Myocyte (in vitro differentiated cells): ENCODE measurements at regions not wholly inside any gene's neighbourhood (a gene's known extent, or its start where the extent isn't known, plus 50 kb on each side); places are given as distances from the start of the nearest gene placed in this dataset.

ENCODE experiments used
- DNase-seq: peaks from one replicate; pipeline ENCODE4 v3.0.0-alpha.2; 2012; ENCODE audit warnings: low read depth

DNA sequence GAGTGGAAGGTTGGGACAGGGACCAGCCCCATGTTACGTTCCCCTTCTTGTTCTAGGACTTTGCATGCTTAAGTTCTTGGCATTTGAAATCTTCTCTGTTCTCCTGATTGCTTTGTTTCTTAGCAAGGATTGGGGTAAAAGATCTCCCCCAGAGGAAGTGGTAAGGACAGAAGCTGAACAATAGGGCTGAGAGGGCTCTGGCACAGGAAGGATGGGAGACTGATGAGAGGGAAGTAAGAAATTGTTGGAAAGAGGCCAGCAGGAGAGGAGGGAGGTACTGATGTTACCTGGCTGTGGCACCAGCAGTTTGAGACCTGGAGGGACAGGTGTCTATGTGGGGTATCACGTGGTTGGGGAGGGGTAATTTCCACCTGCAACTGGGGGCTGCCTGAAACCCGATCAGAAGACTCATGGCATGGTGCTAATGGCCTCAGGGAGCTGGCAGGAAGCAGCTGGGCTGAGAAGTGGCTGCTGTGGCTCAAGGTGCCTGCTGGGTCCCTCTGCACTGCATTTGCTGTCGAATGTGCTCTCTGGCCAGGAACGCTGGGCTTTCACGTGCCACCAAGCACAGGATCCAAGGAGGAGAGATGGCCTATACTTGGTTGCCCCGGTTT is 108.4 kb downstream of the LSM3 start:
- DNase-seq: peak; percentile 54

DNA sequence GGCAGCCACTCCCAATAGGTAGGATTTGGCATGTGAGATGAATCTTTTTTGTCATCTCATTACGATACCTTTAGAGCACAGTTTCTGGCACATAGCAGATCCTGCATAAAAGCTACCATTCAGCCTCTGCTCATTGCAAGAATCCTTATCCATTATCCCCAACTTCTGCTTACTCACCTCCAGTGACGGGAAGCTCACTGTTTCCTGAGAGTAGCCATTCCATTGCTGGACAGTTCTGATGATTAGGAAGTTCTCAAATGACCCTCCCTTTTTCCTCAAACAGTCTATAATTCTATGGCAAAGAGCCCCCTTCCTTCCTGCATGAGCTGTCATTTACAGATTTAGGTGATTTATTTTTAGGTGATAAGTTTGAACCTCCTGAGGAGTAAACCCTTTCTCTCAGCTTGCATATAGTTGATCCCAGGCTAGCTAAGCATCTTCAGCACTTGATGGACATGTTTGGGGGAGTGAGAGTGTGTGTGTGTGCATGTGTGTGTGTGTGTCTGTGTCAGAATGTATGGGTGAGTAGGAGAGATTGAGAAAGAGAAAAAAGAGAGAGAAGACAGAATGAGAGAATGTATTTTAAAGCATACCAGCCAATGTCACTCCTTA is 109.7 kb downstream of the LSM3 start:
- no peak for DNase-seq

DNA sequence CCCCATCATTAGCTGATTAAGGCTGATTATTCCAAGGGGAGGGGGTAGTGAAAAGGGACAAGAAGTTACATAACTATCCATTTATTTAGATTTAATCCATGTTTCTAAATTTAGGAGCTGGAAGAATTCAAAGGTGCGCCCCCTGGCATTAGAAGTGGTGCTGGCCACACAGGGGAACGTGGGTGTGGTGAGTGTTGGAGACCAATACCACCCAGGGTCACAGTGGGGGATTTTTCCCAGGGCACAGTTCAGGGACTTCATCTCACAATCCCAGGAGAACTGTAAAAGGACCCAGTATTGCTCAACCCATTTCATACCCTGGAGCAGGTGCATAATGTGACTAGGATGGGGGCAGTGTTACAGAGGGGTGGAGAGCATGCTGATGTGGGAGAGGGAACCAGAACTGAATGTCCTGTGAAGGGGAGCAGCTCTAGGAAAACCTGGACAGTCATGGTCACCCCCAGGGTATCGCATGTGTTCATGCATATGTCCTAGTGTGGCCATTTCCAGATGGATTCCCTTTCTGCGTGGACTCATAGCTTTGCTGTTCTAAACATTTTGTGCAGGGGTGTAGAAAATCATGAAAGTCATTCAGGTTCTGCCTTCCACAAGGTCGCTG is 110.3 kb downstream of the LSM3 start:
- DNase-seq: peak; percentile 42

DNA sequence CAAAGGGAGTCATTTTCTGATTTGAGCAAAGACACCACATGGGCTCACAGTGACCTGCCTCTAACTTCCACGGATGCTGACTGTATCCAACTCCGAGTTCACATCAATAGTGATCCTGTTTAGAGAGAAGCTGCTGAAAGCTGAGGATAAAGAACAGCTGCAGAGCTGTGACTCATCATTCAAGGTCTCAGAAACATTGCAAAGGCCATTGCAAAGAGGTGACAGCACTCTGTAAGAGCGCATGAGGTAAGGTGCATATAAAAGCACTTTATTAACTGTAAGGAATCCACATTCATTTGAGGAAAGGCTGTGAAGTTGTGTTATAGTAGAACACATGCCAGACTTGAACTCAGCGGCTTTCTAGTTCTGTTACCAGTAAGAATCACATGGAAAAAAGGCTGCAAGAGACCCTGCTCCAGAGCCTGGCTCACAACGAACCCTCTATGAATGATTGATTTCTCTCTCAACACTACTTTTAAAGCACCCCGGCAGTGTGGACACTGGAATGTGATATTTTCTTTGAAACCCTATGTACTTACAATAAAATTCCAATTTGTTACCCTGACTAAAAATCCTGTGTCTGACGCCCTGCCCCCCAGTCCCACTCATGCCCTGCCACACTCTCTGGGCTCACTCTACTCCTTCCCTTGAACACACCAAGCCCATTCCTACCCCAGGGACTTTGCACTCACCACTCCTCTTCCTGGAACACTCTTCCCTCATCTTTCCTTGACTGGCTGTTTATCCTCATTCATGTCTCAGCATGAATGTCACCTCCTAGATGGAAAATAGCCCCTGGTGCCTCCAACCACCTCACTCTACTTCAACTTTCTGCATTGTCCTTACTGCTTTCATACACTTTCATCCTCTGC is 111.2 kb downstream of the LSM3 start:
- DNase-seq: peak; percentile 96

DNA sequence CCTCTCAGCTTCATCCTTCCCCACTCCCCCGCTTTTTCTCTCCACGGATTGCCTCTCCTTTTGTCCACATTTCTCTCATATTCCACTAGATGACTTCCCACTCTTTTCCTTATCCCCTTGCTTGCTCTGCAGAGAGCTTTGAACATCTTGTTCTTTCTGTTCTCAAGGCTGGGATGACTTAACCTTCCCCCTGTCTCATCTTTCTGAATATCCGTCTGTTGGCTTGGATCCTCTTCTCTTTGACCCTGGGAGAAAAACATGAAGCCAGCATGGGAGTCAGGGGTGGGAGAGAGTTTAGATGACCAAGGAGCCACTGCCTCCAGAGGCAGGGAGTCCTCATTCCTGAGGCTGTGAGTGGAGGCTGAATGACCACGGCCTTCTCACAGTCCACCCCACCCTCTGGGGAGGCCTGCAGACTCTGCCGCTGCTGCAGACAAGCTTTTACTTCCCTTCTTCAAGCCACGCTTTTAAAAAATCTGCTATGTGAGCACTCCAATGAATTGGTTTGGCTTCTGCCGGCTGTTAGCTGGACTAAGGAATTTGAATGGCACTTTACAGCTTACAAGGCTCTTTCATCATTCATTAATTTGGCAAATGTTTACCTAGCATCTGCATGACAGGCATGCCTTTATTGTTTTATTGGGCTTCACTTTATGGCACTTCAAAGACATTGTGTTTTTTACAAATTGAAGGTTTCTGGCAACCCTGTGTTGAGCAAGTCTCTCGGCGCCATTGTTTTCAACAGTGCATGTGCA is 111.6 kb upstream of the SLC6A6 start:
- DNase-seq: no peak

DNA sequence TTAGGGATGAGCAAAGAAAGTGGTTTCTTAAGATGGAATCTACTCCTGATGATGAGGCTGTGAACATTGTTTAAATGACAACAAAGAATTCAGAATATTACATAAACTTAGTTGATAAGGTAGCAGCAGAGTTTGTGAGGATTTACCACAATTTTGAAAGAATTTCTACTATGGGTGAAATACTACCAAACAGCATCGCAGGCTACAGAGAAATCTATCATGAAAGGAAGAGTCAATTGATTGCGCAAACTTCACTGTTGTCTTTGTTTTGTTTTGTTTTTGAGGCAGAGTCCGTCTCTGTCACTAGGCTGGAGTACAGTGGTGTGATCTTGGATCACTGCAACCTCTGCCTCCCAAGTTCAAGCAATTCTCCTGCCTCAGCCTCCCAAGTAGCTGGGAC is 107.4 kb upstream of the SLC6A6 start:
- DNase-seq: no peak

DNA sequence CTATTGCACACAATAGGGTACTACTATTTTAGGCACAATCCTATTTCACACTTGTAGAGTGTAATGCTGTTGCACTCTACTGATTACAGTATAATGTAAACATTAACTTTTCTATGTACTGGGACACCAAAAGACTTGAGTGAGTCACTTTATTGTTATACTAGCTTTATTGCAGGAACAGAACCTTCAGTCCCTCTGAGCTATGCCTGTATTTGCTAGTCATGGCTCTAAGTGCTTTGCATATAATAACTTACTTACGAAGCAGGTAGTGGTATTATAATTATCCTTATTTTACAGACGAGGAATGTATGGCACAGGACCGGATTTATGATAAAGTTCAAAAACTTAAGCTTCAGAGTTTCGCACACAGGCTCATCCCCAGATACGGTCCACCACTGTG is 106.6 kb upstream of the SLC6A6 start:
- no peak for DNase-seq

DNA sequence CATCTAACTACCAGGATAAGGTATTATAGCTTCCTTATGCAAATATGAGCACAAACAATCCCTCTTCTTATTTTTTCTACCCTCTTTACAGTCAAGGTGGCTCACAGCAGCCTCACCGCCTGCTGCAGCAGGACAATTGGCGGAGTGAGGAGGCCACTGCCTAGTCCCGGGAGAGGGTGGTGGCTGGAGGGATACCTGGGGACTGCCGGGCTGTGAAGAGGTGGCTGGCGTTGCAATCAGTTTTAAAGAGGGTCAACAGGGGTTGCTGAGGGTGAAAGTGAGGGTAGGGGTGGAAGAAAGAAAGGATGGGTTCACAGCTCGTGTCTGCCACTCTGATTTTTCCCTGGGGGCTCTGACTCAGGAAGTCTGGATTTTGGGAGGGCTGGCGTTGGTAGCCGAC is 105.1 kb upstream of the SLC6A6 start:
- DNase-seq: no peak

DNA sequence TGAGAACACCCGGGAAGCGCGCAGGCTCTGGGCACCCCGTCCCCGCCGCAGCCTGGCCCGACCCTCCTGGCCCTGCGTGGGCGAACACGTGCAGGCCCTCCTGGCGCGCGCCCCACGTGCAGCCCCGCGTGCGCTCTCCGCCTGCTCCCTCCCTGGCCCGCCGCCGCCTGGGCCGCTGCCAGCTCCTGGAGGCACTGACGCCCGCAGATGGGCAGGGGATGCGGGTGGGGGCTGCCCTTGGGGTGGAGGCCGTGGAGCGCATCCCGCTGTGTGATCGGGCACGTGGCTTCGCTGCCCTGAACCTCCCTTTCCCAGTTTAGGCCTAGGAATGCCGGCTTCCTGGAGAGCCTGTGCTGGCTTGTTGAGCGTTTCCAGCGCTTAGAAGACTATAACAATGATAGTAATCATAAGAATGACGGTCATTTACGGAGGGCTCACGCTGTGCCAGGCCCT is 104.6 kb upstream of the SLC6A6 start:
- no peak for DNase-seq

DNA sequence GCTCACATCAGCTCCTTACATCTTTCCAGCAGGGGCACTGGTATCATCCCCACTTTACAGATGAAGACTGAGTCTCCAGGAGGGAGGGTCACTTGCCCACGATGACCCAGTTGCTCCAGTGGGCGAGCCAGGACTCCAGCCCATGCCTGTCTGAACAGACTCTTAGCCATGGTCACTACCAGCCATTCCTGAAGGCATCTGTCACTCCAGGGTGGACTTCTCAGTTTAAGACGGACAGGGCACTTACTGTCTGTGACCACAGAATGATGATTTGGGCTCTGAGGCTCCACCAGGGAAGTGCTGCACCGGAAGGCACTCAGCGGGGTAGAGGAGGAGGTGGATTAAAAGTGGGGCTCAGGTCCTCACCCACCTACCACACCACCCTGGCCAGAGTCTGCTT is 104.0 kb upstream of the SLC6A6 start:
- peak; percentile 59 for DNase-seq

DNA sequence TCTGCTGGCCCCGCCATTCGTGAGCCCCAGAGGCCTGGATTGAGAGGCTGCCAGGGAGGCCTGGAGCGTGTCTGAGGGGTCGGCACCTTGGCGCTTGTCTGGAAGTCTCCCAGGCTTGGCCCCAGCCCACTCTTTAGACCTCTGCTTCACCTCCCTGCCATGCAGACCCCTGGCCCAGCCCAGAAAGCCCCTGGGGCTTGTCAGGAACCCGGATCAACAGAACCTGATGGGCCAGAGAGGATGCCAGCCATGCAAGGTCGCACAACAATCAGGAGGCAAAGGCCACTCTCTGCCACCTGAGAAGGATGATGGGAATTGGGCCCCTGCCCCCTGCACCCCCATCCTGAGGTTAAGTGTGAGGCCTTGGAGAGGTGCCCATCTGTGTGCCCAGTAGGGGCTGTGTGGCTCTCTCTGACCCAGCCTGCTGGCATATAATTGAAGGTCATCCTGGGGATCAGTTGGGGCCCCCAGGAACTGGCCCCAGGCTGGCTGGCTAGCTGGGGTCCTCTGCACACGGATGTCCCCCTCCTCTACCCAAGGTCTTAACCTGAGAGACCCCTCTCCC is 103.3 kb upstream of the SLC6A6 start:
- no peak for DNase-seq

DNA sequence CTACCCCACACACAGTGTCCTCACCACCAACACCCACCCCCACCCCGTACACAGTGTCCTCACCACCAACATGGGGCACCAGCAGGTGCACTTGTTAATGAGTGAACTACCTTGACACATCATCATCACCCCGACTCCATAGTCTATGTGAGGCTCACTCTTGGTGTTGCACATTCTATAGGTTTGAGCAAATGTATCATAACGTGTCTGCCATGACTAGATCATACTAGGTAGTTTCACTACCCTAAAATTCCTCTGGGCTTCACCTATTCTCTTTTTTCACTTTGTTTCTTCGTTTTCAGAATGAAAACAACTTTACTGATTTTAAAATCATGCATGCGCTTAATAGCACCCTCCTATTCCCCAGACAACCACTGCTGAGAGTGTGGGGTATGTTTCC is 102.6 kb upstream of the SLC6A6 start:
- no peak for DNase-seq

DNA sequence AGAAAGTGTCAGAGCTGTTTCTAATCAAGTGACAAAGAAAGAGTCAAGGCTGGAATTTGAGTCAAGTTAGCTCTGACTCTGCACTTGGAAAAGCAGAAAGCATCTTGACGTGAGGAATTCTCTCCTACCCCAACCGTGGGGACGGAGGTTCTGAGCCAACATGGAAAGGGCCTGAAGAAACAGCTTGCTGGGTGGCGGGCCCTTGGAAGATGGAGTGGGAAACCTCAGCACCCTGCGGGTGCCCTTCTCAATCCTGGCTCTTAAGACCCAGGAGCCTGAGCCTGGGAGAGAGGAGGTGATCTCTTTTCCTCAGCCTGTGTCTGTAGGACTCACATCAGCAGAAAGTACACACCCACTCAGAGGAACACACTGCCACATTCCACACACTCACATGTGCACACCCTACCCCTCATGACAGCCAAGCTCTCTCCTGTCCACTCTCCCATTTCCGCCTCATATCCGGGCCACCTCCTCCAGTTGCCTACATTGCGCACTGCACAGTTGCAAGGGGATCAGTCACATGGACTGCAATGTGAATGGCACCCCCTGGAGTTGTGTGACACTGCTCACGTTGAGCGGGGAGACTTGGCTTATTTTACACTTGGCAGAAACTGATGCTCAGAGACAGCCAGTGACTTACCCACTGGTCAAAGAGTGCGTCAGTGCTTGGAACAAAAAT is 101.5 kb upstream of the SLC6A6 start:
- DNase-seq: no peak

DNA sequence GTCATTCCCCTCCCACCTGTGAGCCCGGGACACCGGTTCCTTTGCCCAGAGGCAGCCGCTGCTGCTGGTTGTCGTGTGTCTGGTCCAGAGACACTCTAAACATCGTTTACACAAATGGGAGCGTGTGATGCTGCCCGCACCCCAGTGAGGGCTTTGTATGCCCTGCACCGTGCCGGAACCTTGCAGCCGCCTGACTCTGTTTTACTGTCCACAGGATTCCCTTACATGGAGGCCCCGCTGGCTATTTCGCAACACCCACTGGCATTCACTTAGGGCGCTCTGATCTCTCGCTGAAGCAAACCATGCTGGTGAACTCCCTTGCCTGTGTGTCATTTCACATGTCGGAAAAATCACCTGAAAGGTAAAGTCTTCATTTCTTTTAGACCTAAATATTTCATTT is 100.8 kb upstream of the SLC6A6 start:
- no peak for DNase-seq

DNA sequence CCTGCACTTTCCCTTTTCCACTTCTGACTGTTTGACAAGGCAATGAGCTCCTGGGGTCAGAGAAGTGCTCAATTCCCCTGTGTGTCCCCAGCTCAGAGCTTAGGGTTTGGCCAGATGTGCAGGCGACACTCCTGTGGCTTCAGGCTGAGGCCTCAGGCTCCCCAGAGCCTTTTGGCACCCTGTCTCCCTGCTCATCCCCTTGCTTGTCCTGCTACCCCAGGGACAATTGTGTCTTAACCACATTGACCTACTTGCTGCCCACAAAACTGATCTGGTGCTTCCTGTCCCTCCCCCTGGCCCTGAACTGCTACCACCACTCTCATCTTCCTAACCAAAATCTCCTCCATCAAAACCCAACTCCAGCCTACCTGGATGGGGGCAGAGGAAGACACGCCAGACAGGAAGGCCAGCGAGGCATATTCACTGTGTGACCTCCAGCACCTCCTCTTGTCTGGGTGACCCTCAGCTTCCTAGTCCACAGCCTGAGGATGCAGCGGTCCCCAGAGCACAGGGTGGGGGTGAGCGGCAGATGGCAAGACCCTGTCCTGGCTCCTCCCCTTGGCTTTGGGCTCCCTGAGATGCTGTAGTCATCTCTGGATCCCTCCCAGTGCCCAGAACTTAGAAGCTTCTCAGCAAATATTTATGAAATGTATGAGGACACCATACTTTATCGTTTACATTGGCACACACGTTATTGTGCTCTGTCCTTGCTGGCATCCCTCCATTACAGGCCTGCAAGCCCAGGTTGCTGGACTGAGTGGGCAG is 98.9 kb upstream of the SLC6A6 start:
- DNase-seq: no peak

DNA sequence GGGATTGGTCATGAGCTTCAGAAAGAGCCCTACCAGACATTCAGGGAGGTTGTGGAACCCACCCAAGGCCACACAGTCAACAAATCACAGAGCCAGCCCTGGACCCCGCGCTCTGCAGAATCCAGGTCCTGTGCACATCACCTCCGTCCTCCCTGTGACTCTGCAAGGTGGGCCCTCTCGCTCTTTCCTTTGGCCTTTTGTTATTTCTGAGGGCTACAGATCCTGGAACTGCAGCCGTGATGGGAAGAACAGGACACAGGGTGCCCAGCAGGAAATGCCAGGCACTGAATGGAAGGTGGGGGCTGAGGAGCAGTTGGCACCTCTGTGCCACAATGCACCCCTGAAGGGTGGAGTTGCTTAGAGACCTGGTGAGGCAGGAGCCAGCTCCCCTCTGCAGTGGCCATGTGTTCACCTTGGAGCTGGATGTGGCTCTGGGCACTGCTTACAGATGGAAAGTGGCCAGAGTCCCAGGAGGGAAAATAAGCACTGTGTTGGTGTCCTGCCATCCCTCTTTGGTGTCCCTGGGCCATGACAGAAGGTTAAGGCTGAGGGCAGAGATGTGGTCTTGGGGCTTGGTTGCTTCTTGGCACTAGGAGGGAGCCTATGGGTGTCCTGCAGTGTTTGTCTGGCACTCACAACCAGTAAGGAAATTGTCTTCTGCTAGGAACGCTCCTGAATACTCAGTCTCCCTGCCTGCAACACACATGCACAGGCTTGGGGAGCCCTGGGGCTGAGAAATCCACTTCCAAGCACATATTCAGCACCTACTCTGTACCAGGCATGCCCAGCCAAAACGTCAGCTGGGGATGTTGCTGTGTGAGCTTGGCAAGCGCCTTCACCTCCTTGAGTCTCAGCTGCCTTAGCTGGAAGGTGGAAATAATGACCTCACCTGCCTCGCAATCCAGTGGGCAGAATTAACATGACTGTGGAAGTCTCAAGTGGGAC is 98.0 kb upstream of the SLC6A6 start:
- no peak for DNase-seq

DNA sequence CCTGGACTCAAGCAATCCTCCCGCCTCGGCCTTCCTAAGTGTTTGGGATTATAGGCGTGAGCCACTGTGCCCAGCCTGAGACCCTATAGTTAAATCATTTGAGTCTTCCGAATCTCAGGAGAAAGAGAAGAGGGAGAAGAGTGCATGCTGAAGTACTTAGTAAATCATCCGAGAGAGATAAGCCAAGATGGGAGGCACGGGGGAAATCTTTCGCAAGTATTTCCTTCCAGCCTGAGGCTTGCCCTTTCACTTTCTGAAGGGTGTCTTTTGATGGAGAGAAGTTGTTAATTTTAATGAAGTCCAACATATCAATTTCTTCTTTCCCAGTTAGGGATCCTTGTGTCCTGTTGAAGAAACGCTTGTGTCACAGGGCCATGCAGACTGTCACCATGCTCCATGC is 97.1 kb upstream of the SLC6A6 start:
- DNase-seq: no peak

DNA sequence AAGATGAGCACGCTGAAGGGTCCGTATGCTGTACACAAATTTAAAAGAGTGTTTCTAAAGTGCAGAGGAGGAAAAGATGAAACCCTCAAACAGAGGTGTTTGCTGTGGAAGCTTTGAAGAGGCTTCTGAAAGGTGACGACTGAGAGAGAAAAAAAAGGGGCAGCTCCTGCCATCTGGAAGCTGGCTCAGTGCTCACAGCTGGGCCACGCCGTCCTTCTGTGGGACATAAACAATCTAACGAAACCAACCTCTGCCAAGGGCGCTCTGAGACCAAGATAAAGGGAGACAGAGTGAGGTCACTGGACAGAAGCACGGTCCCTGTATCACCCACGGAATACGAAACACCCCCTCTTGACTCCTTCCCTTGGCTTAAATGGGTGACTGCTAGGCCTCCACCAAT is 96.3 kb upstream of the SLC6A6 start:
- no peak for DNase-seq
